AG09309 (cell line): ENCODE measurements at regions not wholly inside any gene's neighbourhood (a gene's known extent, or its start where the extent isn't known, plus 50 kb on each side); places are given as distances from the start of the nearest gene placed in this dataset.
"Not testable (repeated sequence)": the region's sequence is repeated elsewhere in the genome, so short reads cannot be mapped to it uniquely, and the experiment has no call there.

Source experiments
- DNase-seq: peaks from one replicate; pipeline ENCODE4 v3.0.0-alpha.2; 2010; ENCODE audit warnings: low read depth
- H3K4me3 ChIP-seq: 2 replicates; pipeline ENCODE4 v1.5.1; 2011; ENCODE audit warnings: mild to moderate bottlenecking, low read depth, low read length, moderate library complexity; ENCODE audit not compliant: control insufficient read depth
- CTCF ChIP-seq: IDR thresholded peaks from 2 replicates; pipeline ENCODE4 v1.5.1; 2011; ENCODE audit warnings: mild to moderate bottlenecking, low read depth, low read length, inconsistent platforms; ENCODE audit not compliant: insufficient read depth, control insufficient read depth; ENCODE audit errors: missing control alignments

GRCh38 chr4:79250887-79251286 is 75.0 kb downstream of the NAA11 start:
- TF ChIP-seq CTCF, result no peak
- DNase-seq, result no peak
- no peak overlapping the region for H3K4me3 ChIP-seq

GRCh38 chr4:79249881-79250503 is 75.9 kb downstream of the NAA11 start:
- no peak overlapping the region for H3K4me3 ChIP-seq
- TF ChIP-seq CTCF, result no peak
- no peak for DNase-seq

GRCh38 chr4:79248610-79249009 is 77.3 kb downstream of the NAA11 start:
- no peak overlapping the region for H3K4me3 ChIP-seq
- DNase-seq, result no peak
- TF ChIP-seq CTCF, result no peak

GRCh38 chr4:79247695-79248394 is 78.0 kb downstream of the NAA11 start:
- no peak overlapping the region for H3K4me3 ChIP-seq
- DNase-seq, result no peak
- no peak for TF ChIP-seq CTCF

GRCh38 chr4:79245200-79245940 is 80.5 kb downstream of the NAA11 start:
- not testable (repeated sequence) for DNase-seq, H3K4me3 ChIP-seq

GRCh38 chr4:79241846-79242245 is 84.0 kb downstream of the NAA11 start:
- no peak overlapping the region for H3K4me3 ChIP-seq
- DNase-seq, result no peak
- TF ChIP-seq CTCF, result no peak

- TF ChIP-seq CTCF, result no peak
Observed at GRCh38 chr4:79237851-79238250, 88.0 kb downstream of the NAA11 start.

More at GRCh38 chr4:79237851-79238250, 88.0 kb downstream of the NAA11 start:
- no peak overlapping the region for H3K4me3 ChIP-seq
- DNase-seq, result no peak
